ENCODE measurements at regions not wholly inside any gene's neighbourhood (a gene's known extent, or its start where the extent isn't known, plus 50 kb on each side); places are given as distances from the start of the nearest gene placed in this dataset.
A peak's percentile ranks its signal among the peaks of the same experiment; 100 is the strongest.

GRCh38 chr2:100660851-100661584 is 98.2 kb downstream of the PDCL3 start:
- DNase-seq: no peak
- H3K4me3 ChIP-seq (ENCODE audit: low read length): no peak overlapping the region
- H3K9me3 ChIP-seq (replicated peaks; ENCODE audit: control insufficient read depth, low read depth, low read length): no peaks in the 10 kb centered on the region
- H3K4me1 ChIP-seq (ENCODE audit: control insufficient read depth, insufficient read depth, low read length): no peaks in the 10 kb centered on the region
- H3K27ac ChIP-seq (ENCODE audit: low read length): no peak overlapping the region
- H3K27me3 ChIP-seq (ENCODE audit: control insufficient read depth, insufficient read depth, low read length): no peaks in the 10 kb centered on the region
- 91% methylated on average over 6 of the region's 12 CpGs for WGBS (ENCODE audit: insufficient coverage)
- no peaks in the 10 kb centered on the region for H3K36me3 ChIP-seq (ENCODE audit: control insufficient read depth, insufficient read depth, low read length)

DNA sequence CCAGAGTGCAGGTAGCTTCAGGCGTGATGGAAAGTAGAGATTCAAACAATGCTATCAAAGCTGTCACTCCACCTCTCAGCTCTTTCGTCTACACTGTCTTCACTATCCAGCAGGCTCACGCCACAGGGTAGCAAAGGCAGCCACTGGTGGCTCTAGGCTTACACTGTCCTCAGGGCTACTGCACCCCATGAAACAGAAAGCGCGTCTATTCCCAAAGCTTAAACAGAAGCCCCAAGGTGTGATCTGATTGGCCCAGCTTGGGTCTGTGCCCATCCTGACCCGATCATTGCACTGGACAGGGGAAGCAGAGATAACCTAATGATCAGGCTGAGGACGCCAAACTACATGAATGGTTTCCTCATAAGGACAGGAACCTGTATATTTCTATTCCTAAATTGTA is 100.1 kb downstream of the PDCL3 start:
- H3K27me3 ChIP-seq (ENCODE audit: control insufficient read depth, insufficient read depth, low read length): no peaks in the 10 kb centered on the region
- H3K9me3 ChIP-seq (replicated peaks; ENCODE audit: control insufficient read depth, low read depth, low read length): no peaks in the 10 kb centered on the region
- no peak for DNase-seq
- H3K27ac ChIP-seq (ENCODE audit: low read length): no peak overlapping the region
- WGBS (ENCODE audit: insufficient coverage): 93% methylated on average over 6 of the region's 7 CpGs
- no peak overlapping the region for H3K4me3 ChIP-seq (ENCODE audit: low read length)
- no peaks in the 10 kb centered on the region for H3K36me3 ChIP-seq (ENCODE audit: control insufficient read depth, insufficient read depth, low read length)
- H3K4me1 ChIP-seq (ENCODE audit: control insufficient read depth, insufficient read depth, low read length): no peaks in the 10 kb centered on the region

DNA sequence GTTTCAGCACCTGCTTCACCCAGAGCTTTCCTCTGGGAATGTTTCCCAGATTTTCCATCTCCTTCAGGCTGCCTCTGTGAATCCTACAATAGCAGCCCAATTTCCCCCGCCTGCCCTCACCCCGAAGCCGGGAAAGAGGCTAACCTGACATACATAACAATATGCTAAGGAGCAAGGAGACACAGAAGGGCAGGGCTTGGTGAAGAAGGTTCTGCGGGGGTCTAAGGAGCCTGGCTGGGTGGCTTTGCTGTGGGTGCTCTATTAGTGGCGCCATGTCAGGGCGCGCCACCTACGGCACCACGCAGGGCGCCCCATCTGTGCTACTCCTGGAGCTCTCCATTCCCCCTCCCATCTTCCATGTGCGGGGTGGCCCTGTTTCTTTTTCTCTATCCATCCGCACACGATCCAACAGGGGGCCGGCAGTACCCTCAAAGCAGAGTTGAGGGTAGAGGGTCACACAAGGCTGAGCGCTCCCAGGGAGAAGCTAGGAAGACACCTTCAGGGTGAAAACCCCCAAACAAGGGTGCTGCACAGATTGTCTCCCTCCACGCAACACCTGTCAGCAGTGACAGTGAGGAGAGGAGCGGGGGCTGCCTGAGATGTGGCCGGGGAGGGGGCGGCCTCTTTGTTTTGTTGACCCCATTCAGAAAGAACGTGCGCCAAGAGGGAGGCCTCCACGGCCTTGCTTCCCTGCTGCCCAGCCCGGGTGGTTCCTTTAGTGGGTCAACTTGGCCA is 101.4 kb downstream of the PDCL3 start:
- Histone ChIP-seq H3K4me3 (ENCODE audit: low read length) (no peak overlapping the region), H3K27me3 (ENCODE audit: control insufficient read depth, insufficient read depth, low read length) (peaks cover 3% of the 10 kb centered on the region), H3K4me1 (ENCODE audit: control insufficient read depth, insufficient read depth, low read length) (no peaks in the 10 kb centered on the region), H3K36me3 (ENCODE audit: control insufficient read depth, insufficient read depth, low read length) (no peaks in the 10 kb centered on the region), H3K27ac (ENCODE audit: low read length) (no peak overlapping the region), H3K9me3 (replicated peaks; ENCODE audit: control insufficient read depth, low read depth, low read length) (no peaks in the 10 kb centered on the region)
- no peak for DNase-seq
- WGBS (ENCODE audit: insufficient coverage): 85% methylated on average over 9 of the region's 23 CpGs

- H3K9me3 ChIP-seq (replicated peaks; ENCODE audit: control insufficient read depth, low read depth, low read length): no peaks in the 10 kb centered on the region
- no peak for DNase-seq
- whole genome bisulfite sequencing (ENCODE audit: insufficient coverage): no CpG with 5 or more reads among the region's 2 CpGs
- peaks cover 3% of the 10 kb centered on the region for H3K27me3 ChIP-seq (ENCODE audit: control insufficient read depth, insufficient read depth, low read length)
- no peaks in the 10 kb centered on the region for H3K36me3 ChIP-seq (ENCODE audit: control insufficient read depth, insufficient read depth, low read length)
- H3K4me1 ChIP-seq (ENCODE audit: control insufficient read depth, insufficient read depth, low read length): no peaks in the 10 kb centered on the region
- no peak overlapping the region for H3K27ac ChIP-seq (ENCODE audit: low read length)
- H3K4me3 ChIP-seq (ENCODE audit: low read length): no peak overlapping the region
Measured at GRCh38 chr2:100664756-100665101, 101.9 kb downstream of the PDCL3 start.

DNA sequence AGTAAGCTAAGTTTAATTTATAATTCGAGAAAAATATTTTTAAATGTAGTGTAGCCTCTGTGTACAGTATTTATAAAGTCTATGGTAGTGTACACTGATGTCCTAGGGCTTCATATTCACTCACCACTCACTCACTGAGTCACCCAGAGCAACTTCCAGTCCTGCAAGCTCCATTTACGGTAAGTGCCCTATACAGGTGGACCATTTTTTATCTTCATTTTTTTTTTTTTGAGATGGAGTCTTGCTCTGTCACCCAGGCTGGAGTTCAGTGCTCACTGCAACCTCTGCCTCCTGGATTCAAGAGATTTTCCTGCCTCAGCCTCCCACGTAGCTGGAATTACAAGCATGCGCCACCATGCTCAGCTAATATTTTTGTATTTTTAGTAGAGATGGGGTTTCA is 104.2 kb downstream of the PDCL3 start:
- Histone ChIP-seq H3K4me1 (ENCODE audit: control insufficient read depth, insufficient read depth, low read length) (no peaks in the 10 kb centered on the region), H3K36me3 (ENCODE audit: control insufficient read depth, insufficient read depth, low read length) (no peaks in the 10 kb centered on the region), H3K27me3 (ENCODE audit: control insufficient read depth, insufficient read depth, low read length) (peaks cover 3% of the 10 kb centered on the region), H3K9me3 (replicated peaks; ENCODE audit: control insufficient read depth, low read depth, low read length) (no peaks in the 10 kb centered on the region), H3K27ac (ENCODE audit: low read length) (no peak overlapping the region), H3K4me3 (ENCODE audit: low read length) (no peak overlapping the region)
- 100% methylated on average over 1 of the region's 4 CpGs for WGBS (ENCODE audit: insufficient coverage)
- no peak for DNase-seq

GRCh38 chr2:100667801-100668200 is 105.0 kb downstream of the PDCL3 start:
- WGBS (ENCODE audit: insufficient coverage): 86% methylated on average over 6 of the region's 7 CpGs
- no peak for DNase-seq
- no peaks in the 10 kb centered on the region for H3K36me3 ChIP-seq (ENCODE audit: control insufficient read depth, insufficient read depth, low read length)
- H3K4me3 ChIP-seq (ENCODE audit: low read length): no peak overlapping the region
- peaks cover 3% of the 10 kb centered on the region for H3K27me3 ChIP-seq (ENCODE audit: control insufficient read depth, insufficient read depth, low read length)
- H3K9me3 ChIP-seq (replicated peaks; ENCODE audit: control insufficient read depth, low read depth, low read length): no peaks in the 10 kb centered on the region
- H3K4me1 ChIP-seq (ENCODE audit: control insufficient read depth, insufficient read depth, low read length): no peaks in the 10 kb centered on the region
- no peak overlapping the region for H3K27ac ChIP-seq (ENCODE audit: low read length)

- DNase-seq: no peak
- H3K4me3 ChIP-seq (ENCODE audit: low read length): no peak overlapping the region
- H3K27me3 ChIP-seq (ENCODE audit: control insufficient read depth, insufficient read depth, low read length): peaks cover 3% of the 10 kb centered on the region
- no peak overlapping the region for H3K27ac ChIP-seq (ENCODE audit: low read length)
- 84% methylated on average over 4 of the region's 5 CpGs for WGBS (ENCODE audit: insufficient coverage)
- no peaks in the 10 kb centered on the region for H3K36me3 ChIP-seq (ENCODE audit: control insufficient read depth, insufficient read depth, low read length)
- H3K4me1 ChIP-seq (ENCODE audit: control insufficient read depth, insufficient read depth, low read length): peaks cover 9% of the 10 kb centered on the region
- H3K9me3 ChIP-seq (replicated peaks; ENCODE audit: control insufficient read depth, low read depth, low read length): no peaks in the 10 kb centered on the region
Measured at GRCh38 chr2:100670232-100670631, 107.4 kb downstream of the PDCL3 start.

GRCh38 chr2:100673115-100673514 is 110.3 kb downstream of the PDCL3 start:
- peaks cover 9% of the 10 kb centered on the region for H3K4me1 ChIP-seq (ENCODE audit: control insufficient read depth, insufficient read depth, low read length)
- WGBS (ENCODE audit: insufficient coverage): 91% methylated on average over 5 of the region's 8 CpGs
- peaks cover 3% of the 10 kb centered on the region for H3K27me3 ChIP-seq (ENCODE audit: control insufficient read depth, insufficient read depth, low read length)
- H3K9me3 ChIP-seq (replicated peaks; ENCODE audit: control insufficient read depth, low read depth, low read length): no peaks in the 10 kb centered on the region
- no peak for DNase-seq
- H3K27ac ChIP-seq (ENCODE audit: low read length): no peak overlapping the region
- no peaks in the 10 kb centered on the region for H3K36me3 ChIP-seq (ENCODE audit: control insufficient read depth, insufficient read depth, low read length)
- no peak overlapping the region for H3K4me3 ChIP-seq (ENCODE audit: low read length)

DNA sequence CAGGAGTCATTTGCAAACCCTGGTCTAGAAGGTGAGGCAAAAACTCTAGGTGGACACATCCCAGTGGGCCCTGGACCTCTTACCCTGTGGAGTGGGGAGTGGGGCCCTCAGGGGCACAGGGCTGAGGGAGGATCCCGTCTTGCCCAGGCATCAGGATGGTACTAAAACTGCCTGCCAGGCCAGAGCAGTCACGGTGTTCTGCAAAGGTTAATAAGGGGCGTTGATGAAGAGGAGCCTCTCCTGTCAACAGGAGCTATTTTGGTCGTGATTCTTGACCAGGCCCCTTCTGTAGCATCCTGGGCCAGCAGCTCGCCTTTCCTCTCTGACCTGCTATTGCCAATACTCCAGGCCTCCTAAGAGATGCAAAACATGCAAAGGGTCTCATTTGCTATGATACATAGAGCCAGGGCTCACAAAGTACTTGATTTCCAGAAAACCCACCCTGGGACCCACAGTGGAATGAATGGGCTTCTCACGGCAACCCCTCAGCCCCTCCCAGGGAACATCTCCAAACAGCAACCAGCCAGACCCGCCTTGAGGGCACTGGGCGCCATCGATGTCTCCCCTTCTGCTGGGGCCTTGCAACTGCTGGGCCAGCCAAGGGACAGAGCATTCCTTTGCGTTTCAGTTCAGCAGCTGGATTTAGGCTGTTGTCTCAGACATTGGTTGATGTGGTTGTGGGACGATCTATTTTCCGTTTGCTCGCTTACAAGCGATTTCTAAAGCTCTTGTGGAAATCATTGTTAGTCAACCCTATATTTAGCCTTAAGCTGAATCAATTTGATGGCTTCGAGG is 111.1 kb downstream of the PDCL3 start:
- DNase-seq: peak; percentile 89
- Histone ChIP-seq H3K4me3 (ENCODE audit: low read length) (no peak overlapping the region), H3K27me3 (ENCODE audit: control insufficient read depth, insufficient read depth, low read length) (no peaks in the 10 kb centered on the region), H3K27ac (ENCODE audit: low read length) (peak overlapping the region; percentile 59), H3K4me1 (ENCODE audit: control insufficient read depth, insufficient read depth, low read length) (peaks cover 9% of the 10 kb centered on the region), H3K9me3 (replicated peaks; ENCODE audit: control insufficient read depth, low read depth, low read length) (no peaks in the 10 kb centered on the region), H3K36me3 (ENCODE audit: control insufficient read depth, insufficient read depth, low read length) (no peaks in the 10 kb centered on the region)
- 51% methylated on average over 13 of the region's 15 CpGs for WGBS (ENCODE audit: insufficient coverage)

DNA sequence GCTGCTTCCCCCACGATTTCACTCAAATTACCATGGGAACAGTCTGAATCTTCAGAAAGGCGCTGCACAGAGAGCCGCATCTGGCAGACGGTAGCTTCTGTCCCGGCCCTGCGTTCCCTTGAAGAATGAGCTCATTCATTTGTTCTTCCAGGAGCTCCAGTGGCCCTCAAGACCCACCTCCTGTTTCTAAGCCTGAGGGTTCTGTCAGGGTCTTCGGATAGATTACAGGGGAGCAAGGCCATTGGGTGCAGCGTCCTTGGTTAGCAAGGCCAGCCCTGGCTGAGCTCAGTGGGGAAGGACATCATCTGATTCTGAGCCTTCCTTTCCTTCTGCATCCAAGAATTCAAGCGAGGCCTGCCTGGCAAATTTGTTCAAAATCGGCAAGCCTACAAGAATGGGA is 111.9 kb downstream of the PDCL3 start:
- Histone ChIP-seq H3K4me3 (ENCODE audit: low read length) (no peak overlapping the region), H3K4me1 (ENCODE audit: control insufficient read depth, insufficient read depth, low read length) (peaks cover 9% of the 10 kb centered on the region), H3K9me3 (replicated peaks; ENCODE audit: control insufficient read depth, low read depth, low read length) (no peaks in the 10 kb centered on the region), H3K27me3 (ENCODE audit: control insufficient read depth, insufficient read depth, low read length) (no peaks in the 10 kb centered on the region), H3K27ac (ENCODE audit: low read length) (peak overlapping the region; percentile 59), H3K36me3 (ENCODE audit: control insufficient read depth, insufficient read depth, low read length) (no peaks in the 10 kb centered on the region)
- 45% methylated on average over 6 of the region's 10 CpGs for WGBS (ENCODE audit: insufficient coverage)
- peak; percentile 54 for DNase-seq

Measured in muscle of leg (tissue), 3 donors.